Activated gamma-delta T cell (primary cell): ENCODE measurements at regions not wholly inside any gene's neighbourhood (a gene's known extent, or its start where the extent isn't known, plus 50 kb on each side); places are given as distances from the start of the nearest gene placed in this dataset.
"Not testable (repeated sequence)": the region's sequence is repeated elsewhere in the genome, so short reads cannot be mapped to it uniquely, and the experiment has no call there.

Experiments
- DNase-seq: peaks from one replicate; lab custom pipeline; 2025; lab: John Stamatoyannopoulos, UW

GRCh38 chr4:45248106-45248505 is 521.8 kb upstream of the GNPDA2 start:
- not testable (repeated sequence) for DNase-seq

GRCh38 chr4:45241976-45242375 is 515.6 kb upstream of the GNPDA2 start:
- DNase-seq, result no peak

GRCh38 chr4:45229206-45229605 is 502.9 kb upstream of the GNPDA2 start:
- no peak for DNase-seq

- no peak for DNase-seq
These were observed 489.7 kb upstream of the GNPDA2 start for GRCh38 chr4:45215976-45216542.

GRCh38 chr4:45208476-45208875 is 482.1 kb upstream of the GNPDA2 start:
- DNase-seq, result not testable (repeated sequence)

GRCh38 chr4:45207864-45208331 is 481.5 kb upstream of the GNPDA2 start:
- peak; percentile 16 for DNase-seq

- DNase-seq, result not testable (repeated sequence)
These were observed 481.0 kb upstream of the GNPDA2 start for GRCh38 chr4:45207241-45207863.

- DNase-seq, result no peak
These were observed 473.4 kb upstream of the GNPDA2 start for GRCh38 chr4:45199736-45200135.

GRCh38 chr4:45188501-45188900 is 462.1 kb upstream of the GNPDA2 start:
- DNase-seq, result no peak

GRCh38 chr4:45186249-45186648 is 459.9 kb upstream of the GNPDA2 start:
- DNase-seq, result no peak

GRCh38 chr4:45183905-45184304 is 457.5 kb upstream of the GNPDA2 start:
- no peak for DNase-seq

GRCh38 chr4:45172636-45173035 is 446.3 kb upstream of the GNPDA2 start:
- DNase-seq, result no peak

- no peak for DNase-seq
These were observed 434.6 kb upstream of the GNPDA2 start for GRCh38 chr4:45160951-45161350.

GRCh38 chr4:45155081-45155777 is 428.9 kb upstream of the GNPDA2 start:
- DNase-seq, result no peak

- DNase-seq, result no peak
These were observed 421.5 kb upstream of the GNPDA2 start for GRCh38 chr4:45147866-45148265.

- DNase-seq, result no peak
These were observed 404.7 kb upstream of the GNPDA2 start for GRCh38 chr4:45131020-45131419.

- no peak for DNase-seq
These were observed 396.1 kb upstream of the GNPDA2 start for GRCh38 chr4:45122406-45122805.

- no peak for DNase-seq
These were observed 395.1 kb upstream of the GNPDA2 start for GRCh38 chr4:45121426-45121975.

- no peak for DNase-seq
These were observed 393.8 kb upstream of the GNPDA2 start for GRCh38 chr4:45120163-45120562.

GRCh38 chr4:45119376-45119775 is 393.0 kb upstream of the GNPDA2 start:
- DNase-seq, result no peak

- no peak for DNase-seq
These were observed 376.4 kb upstream of the GNPDA2 start for GRCh38 chr4:45102716-45103115.

- no peak for DNase-seq
These were observed 374.8 kb upstream of the GNPDA2 start for GRCh38 chr4:45100956-45101818.
